Ascending aorta (tissue), 2 donors: ENCODE measurements at regions not wholly inside any gene's neighbourhood (a gene's known extent, or its start where the extent isn't known, plus 50 kb on each side); places are given as distances from the start of the nearest gene placed in this dataset.

ENCODE experiments used
- DNase-seq, 2 donors: peaks; one replicate each; pipeline ENCODE4 v3.0.0-alpha.2; 2019; ENCODE audit warnings: low spot score in 2 of 2
- H3K27ac ChIP-seq, 2 donors: fragments of 200-600 bp; sonication (generic); one replicate each; pipeline ENCODE4 v1.5.1; 2016 to 2017; ENCODE audit warnings: mild to moderate bottlenecking in 1 of 2
- H3K27me3 ChIP-seq: fragments of 200-600 bp; sonication (generic); one replicate; pipeline ENCODE4 v1.5.1; 2017
- H3K36me3 ChIP-seq, 2 donors: fragments of 200-600 bp; sonication (generic); one replicate each; pipeline ENCODE4 v1.5.1; 2016
- H3K4me1 ChIP-seq, 2 donors: fragments of 200-600 bp; sonication (generic); one replicate each; pipeline ENCODE4 v1.5.1; 2016 to 2017; ENCODE audit warnings: mild to moderate bottlenecking in 1 of 2
- H3K4me3 ChIP-seq, 2 donors: fragments of 200-600 bp; sonication (generic); one replicate each; pipeline ENCODE4 v1.5.1; 2016 to 2017; ENCODE audit warnings: mild to moderate bottlenecking in 1 of 2
- H3K9me3 ChIP-seq, 2 donors: fragments of 200-600 bp; sonication (generic); one replicate each; pipeline ENCODE4 v1.5.1; 2016
- intact Hi-C: fragments of 100-400 bp; cut with DNase I; formaldehyde crosslinking; loops from one replicate; pipeline ENCODE4 v1.15.1; 2023
- TF ChIP-seq, protein P1 (sequence below), 3 experiments: fragments of 200-600 bp in 2 of 3; fragments of 450-650 bp in 1 of 3; sonication (generic) in 2 of 3; IDR thresholded peaks; one replicate each; pipeline ENCODE4 v1.5.1; 2016 to 2019; ENCODE audit warnings: antibody characterized with exemption in 3 of 3, mild to moderate bottlenecking in 1 of 3, moderate library complexity in 1 of 3

GRCh38 chr18:77977331-77977730 is 727.7 kb downstream of the GALR1 start:
- no peaks in the 10 kb centered on the region for H3K4me1 ChIP-seq
- TF ChIP-seq, protein P1, sequence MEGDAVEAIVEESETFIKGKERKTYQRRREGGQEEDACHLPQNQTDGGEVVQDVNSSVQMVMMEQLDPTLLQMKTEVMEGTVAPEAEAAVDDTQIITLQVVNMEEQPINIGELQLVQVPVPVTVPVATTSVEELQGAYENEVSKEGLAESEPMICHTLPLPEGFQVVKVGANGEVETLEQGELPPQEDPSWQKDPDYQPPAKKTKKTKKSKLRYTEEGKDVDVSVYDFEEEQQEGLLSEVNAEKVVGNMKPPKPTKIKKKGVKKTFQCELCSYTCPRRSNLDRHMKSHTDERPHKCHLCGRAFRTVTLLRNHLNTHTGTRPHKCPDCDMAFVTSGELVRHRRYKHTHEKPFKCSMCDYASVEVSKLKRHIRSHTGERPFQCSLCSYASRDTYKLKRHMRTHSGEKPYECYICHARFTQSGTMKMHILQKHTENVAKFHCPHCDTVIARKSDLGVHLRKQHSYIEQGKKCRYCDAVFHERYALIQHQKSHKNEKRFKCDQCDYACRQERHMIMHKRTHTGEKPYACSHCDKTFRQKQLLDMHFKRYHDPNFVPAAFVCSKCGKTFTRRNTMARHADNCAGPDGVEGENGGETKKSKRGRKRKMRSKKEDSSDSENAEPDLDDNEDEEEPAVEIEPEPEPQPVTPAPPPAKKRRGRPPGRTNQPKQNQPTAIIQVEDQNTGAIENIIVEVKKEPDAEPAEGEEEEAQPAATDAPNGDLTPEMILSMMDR (IDR thresholded peaks at IDR 0.05), result no peak
- intact Hi-C loops, result no loop called here
- H3K4me3 ChIP-seq, result no peak overlapping the region
- DNase-seq, result no peak
- H3K36me3 ChIP-seq, result no peaks in the 10 kb centered on the region
- no peaks in the 10 kb centered on the region for H3K9me3 ChIP-seq
- H3K27me3 ChIP-seq, result no peaks in the 10 kb centered on the region
- H3K27ac ChIP-seq, result no peak overlapping the region

- no peaks in the 10 kb centered on the region for H3K9me3 ChIP-seq
- H3K4me3 ChIP-seq, result no peak overlapping the region
- H3K36me3 ChIP-seq, result no peaks in the 10 kb centered on the region
- DNase-seq, result no peak
- H3K4me1 ChIP-seq, result no peaks in the 10 kb centered on the region
- H3K27ac ChIP-seq, result no peak overlapping the region
- no peaks in the 10 kb centered on the region for H3K27me3 ChIP-seq
- intact Hi-C loops, result no loop called here
- TF ChIP-seq, protein P1 (IDR thresholded peaks at IDR 0.05), result no peak
These were observed 730.6 kb downstream of the GALR1 start for GRCh38 chr18:77980275-77980674.

- Histone ChIP-seq H3K4me1 (no peaks in the 10 kb centered on the region), H3K4me3 (no peak overlapping the region), H3K27ac (no peak overlapping the region), H3K9me3 (no peaks in the 10 kb centered on the region), H3K36me3 (no peaks in the 10 kb centered on the region), H3K27me3 (no peaks in the 10 kb centered on the region)
- intact Hi-C loops, result no loop called here
- TF ChIP-seq, protein P1 (IDR thresholded peaks at IDR 0.05), result no peak
- no peak for DNase-seq
These were observed 732.2 kb downstream of the GALR1 start for GRCh38 chr18:77981874-77982273.

GRCh38 chr18:77983270-77983669 is 733.6 kb downstream of the GALR1 start:
- no peak for DNase-seq
- H3K36me3 ChIP-seq, result no peaks in the 10 kb centered on the region
- no peak overlapping the region for H3K27ac ChIP-seq
- H3K4me1 ChIP-seq, result no peaks in the 10 kb centered on the region
- TF ChIP-seq, protein P1 (IDR thresholded peaks at IDR 0.05), result no peak
- H3K27me3 ChIP-seq, result no peaks in the 10 kb centered on the region
- H3K9me3 ChIP-seq, result no peaks in the 10 kb centered on the region
- no peak overlapping the region for H3K4me3 ChIP-seq
- intact Hi-C loops, result no loop called here

- intact Hi-C loops, result no loop called here
These were observed 734.5 kb downstream of the GALR1 start for GRCh38 chr18:77984178-77984577.

More at GRCh38 chr18:77984178-77984577, 734.5 kb downstream of the GALR1 start:
- Histone ChIP-seq H3K36me3 (no peaks in the 10 kb centered on the region), H3K27ac (no peak overlapping the region), H3K9me3 (no peaks in the 10 kb centered on the region), H3K4me1 (no peaks in the 10 kb centered on the region), H3K4me3 (no peak overlapping the region), H3K27me3 (no peaks in the 10 kb centered on the region)
- DNase-seq, result no peak
- TF ChIP-seq, protein P1 (IDR thresholded peaks at IDR 0.05), result no peak
